H4 (cell line): ENCODE measurements at regions not wholly inside any gene's neighbourhood (a gene's known extent, or its start where the extent isn't known, plus 50 kb on each side); places are given as distances from the start of the nearest gene placed in this dataset.
"Not testable (repeated sequence)": the region's sequence is repeated elsewhere in the genome, so short reads cannot be mapped to it uniquely, and the experiment has no call there.

Source experiments
- DNase-seq: peaks from one replicate; pipeline ENCODE4 v3.0.0-alpha.2; 2015; ENCODE audit warnings: low spot score

DNA sequence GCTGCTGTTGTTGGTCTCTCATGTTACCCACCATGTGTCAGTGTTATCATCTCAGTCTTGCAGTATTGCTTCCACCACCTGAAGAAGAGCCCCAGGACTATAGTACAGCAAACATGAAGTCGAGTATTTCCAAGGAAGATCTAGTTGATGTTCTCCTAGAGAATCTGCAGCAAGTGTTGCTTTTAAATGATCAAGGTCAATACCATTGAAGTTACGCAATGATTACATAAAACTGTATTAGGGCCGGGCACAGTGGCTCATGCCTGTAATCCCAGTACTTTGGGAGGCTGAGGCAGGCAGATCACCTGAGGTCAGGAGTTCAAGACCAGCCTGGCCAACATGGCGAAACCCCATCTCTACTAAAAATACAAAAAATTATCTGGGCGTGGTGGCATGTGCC lies 173.9 kb downstream of the TJP1 start:
- DNase-seq, result not testable (repeated sequence)

DNA sequence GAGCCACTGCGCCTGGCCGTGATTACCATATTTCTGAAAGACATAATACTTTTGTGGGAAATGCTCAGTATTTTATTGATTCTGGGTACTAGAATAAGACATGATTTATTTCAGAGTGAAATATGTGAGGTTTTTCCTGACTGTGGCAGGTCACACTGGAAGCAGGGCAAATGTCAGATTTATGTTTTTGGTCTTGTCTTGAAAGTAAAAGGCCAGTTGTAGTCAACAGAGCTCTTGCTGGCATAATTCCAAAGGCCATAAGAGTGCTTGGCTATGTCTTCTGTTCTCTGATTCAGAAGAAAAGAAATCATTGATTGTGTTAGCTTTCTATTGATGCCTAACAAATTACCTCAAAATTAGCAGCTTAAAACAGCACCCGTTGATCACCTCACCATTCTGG lies 176.4 kb downstream of the TJP1 start:
- DNase-seq, result no peak

GRCh38 chr15:29644361-29644760 lies 177.9 kb downstream of the TJP1 start:
- DNase-seq, result not testable (repeated sequence)

GRCh38 chr15:29638781-29639180 lies 183.5 kb downstream of the TJP1 start:
- DNase-seq, result no peak

- DNase-seq, result no peak
Measured at GRCh38 chr15:29638011-29638410, 184.3 kb downstream of the TJP1 start.

- DNase-seq, result no peak
Measured at GRCh38 chr15:29637555-29637954, 184.7 kb downstream of the TJP1 start.

GRCh38 chr15:29636921-29637320 lies 185.3 kb downstream of the TJP1 start:
- no peak for DNase-seq

DNA sequence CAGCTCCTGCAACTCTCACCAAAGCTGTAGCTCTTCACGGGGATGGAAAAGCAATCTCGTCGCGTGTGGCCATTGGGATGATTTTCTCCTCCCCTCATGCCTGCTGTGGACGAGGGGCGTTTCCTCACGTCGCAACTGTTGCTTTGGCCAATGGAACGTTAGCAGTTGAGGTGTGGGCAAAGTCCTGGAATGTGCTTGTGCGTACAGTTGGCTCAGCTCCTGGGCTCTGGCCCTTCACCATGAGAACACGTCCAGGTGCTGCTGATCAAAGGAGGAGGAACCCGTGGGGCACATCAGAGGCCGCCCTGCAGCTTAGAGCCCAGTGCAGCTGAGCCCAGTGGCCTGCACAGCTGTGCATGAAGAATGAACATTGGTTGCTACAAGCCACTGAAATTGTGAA lies 186.1 kb downstream of the TJP1 start:
- no peak for DNase-seq

GRCh38 chr15:29635513-29636098 lies 186.7 kb downstream of the TJP1 start:
- DNase-seq, result no peak

DNA sequence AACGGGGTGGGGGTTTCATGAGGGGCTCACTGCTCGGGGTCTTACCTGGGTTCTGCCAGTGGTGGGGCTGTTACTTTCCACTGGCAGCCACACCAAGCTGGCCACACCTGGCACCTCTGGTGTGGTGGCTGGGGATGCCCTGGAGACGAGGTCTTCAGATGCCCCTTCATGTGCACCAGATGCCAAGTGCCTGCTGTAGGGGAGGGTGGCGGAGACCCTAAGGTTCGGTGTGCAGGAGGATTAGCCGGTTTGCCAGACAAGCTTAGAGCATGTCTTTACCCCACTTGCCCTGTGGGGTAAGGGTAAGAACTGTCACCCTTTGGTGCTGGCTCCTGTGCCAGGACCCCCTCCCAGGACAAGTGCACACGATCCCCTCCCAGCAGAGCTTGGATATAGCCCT lies 188.3 kb downstream of the TJP1 start:
- no peak for DNase-seq

DNA sequence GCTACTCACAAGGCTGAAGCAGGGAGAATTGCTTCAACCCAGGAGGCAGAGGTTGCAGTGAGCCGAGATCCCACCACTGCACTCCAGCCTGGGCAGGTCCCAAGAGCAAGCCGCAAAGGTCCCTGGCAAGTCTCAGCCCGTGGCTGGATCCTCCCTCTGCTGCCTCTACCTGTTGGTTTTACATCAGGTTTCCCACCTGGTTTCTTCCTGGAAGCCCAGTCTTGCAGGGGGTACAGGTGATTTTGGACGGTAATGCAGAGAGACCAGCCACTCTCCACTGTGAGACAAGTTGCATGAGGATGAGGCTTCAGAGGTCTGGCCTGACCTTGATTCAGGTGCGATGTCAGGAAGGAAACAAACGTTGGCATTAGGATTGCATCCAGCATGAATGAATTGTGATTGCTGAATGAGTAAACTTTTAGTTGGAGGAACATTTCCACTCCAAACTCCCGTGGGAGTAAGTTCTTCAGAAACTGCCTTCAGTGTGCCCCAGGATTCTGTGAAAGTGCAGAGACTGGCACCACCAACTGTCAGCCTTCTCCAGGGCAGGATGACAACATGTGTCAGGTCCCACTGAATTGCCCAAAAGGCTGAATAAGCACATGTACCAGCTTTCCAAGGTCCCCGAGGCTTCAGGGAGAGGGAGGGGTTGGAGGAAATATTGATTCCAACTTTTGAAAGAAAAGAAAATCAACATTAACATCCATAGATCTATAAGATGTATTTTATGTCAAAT lies 189.4 kb downstream of the TJP1 start:
- DNase-seq, result no peak

GRCh38 chr15:29631076-29632070 lies 190.9 kb downstream of the TJP1 start:
- peak; percentile 50 for DNase-seq

- no peak for DNase-seq
Measured at GRCh38 chr15:29624271-29624670, 198.0 kb downstream of the TJP1 start.

DNA sequence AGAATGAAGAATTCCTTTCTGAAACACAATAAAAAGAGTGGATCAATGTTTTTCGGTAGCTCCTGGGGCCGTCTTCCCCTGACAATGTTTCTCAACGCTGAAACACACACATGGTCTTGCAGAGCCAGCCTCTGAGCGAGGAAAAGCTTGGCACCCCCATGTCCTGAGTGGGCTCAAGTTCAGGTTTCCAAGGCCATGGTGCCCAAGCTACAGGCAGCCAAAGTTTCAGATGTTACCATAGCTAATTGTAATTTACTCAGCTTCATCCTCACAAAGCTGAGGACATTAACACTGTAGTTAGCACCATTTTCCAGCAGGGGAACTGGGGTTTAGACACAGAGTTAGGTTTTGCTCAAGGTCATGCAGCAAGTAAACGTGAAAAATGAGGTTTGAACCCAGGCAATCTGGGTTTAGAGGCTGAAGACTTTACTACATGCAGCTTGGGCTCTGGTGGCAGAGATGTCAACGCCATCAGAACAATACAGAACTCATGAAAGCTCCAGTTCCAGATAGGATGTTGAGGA lies 199.1 kb downstream of the TJP1 start:
- no peak for DNase-seq

DNA sequence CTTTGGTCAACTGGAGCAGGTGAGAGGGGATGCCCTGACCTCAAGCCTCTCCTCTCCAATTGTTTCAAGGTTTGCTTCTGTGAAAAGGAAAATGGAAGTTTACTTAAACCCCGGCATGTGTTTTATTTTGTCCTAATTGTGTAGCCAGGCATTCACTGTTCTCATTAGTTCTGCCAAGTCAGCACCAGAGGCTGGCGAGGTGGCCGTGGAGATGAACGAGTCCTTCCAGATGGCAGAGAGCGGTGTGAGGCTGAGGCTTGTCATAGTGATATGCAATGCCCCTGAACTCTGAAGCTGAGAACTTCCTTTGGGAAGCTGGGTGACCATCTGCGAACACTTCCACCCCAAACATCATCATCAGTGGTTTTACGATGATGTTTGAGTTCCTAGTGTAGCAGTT lies 199.6 kb downstream of the TJP1 start:
- DNase-seq, result no peak

DNA sequence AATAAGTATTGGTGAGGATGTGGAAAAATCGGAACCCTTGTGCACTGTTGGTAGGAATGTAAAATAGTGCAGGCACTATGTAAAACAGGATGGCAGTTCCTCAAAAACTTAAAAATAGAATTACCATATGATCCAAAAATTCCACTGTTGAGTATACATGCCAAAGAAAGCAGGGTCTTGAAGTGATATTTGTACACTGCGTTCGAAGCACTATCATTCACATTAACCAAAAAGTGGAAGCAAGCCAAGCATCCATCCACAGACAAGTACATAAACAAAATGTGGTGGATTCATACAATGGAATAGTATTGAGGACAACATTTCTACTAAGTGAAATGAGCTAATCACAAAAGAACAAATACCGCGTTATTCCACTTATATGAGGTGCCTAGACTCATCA lies 200.7 kb downstream of the TJP1 start:
- DNase-seq, result no peak

DNA sequence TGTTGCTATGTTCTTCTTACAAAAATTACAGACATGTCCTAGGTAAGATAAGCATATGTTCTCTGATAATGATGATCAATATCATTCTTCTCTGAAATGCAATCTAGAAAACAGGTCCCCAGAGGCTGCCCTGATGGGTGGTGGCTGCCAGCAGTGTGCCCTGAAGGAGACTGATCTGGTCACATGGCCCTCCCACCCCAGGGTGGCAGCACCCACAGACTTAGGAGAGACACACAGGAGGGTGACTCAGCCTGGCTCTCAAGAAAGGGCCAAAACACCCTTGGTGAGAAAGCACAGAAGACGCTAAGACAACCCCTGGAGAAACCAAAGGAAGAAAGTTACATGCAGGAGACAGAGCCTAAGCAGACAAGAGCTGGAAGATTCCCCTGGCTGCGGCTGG lies 203.7 kb downstream of the TJP1 start:
- no peak for DNase-seq

DNA sequence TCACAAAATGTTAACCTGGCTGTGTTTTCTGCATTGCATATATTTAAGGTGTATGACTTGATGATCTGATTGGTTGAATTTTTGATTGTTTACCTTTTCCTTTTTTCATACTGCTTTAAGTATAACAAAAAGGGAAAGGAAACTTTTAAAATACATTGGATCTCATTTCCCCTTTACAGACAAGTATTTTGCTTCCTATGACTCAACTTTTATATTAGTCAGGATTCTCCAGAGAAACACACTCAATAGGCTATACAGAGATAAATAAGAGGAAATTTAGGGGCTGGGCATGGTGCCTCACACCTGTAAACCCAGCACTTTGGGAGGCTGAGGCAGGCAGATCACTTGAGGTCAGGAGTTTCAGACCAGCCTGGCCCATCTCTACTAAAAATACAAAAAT lies 205.8 kb downstream of the TJP1 start:
- no peak for DNase-seq

GRCh38 chr15:29615791-29616190 lies 206.5 kb downstream of the TJP1 start:
- DNase-seq, result no peak

DNA sequence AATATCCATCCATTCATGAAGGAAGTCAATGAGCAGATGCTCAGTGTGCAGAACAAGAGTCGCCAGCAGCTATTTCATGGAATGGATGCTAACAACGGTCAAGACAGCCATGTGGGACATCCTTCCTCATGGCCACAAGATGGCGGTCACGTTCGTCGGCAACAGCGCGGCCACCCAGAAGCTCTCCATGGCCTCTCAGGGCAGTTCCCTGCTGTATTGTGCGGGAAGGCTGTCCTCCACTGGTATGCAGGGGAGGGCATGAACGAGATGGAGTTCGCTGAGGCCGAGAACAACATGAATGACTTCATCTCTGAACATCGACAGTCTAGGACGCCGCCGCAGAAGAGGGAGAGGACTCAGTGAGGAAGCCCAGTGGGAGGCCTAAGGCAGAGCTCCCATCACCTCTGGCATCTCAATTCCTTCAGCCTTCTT lies 208.3 kb downstream of the TJP1 start:
- DNase-seq, result peak; percentile 67

DNA sequence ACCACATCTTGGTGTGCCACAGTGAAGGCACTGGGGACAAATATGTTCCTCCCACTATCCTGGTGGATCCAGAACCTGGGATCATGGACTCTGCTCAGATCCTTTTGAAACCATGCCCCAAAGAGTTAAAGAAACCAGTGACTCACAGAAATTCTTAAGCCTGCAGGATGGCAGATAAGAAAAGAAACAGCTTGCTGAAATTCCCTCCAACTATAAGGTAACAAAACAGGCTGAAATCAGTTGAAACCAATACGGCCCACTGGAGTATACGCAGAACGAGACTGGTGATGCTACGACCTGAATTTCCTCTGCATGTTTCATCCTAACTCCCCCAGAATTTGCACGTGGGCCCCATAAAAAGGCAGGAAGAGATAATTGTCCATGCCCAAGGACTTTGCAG lies 209.6 kb downstream of the TJP1 start:
- DNase-seq, result no peak

DNA sequence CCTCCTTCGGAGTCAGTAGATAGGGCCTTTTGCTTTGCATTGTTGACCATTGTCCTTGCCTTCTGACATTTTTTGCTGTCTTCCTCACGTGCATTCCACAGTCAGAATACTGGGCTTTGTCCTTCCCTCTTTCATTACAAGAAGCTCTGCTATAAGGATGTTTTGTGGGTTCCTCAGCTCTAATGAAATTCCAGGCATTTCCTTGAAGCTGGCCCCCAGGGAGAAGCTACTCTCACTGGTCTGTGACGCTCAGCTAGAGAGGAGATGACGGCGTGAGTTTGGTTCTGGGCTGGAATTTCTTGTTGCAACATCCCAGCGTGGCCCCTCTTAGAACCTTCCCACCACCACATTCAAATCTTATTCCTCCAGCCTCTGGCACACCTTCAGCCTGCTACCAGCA lies 210.2 kb downstream of the TJP1 start:
- peak; percentile 56 for DNase-seq
